Dendritic cell treated with granulocyte-macrophage colony-stimulating factor and Interleukin-4, amounts not matched to agents 40 ng/mL and 50 ng/mL, for 4 days (primary cell): ENCODE measurements at regions not wholly inside any gene's neighbourhood (a gene's known extent, or its start where the extent isn't known, plus 50 kb on each side); places are given as distances from the start of the nearest gene placed in this dataset.
"Not testable (repeated sequence)": the region's sequence is repeated elsewhere in the genome, so short reads cannot be mapped to it uniquely, and the experiment has no call there.

Experiments
- H3K27ac Mint-ChIP-seq: one replicate; pipeline ENCODE4 v1.8.0; 2022; ENCODE audit warnings: mild to moderate bottlenecking, mixed read lengths
- H3K27me3 Mint-ChIP-seq: one replicate; pipeline ENCODE4 v1.8.0; 2022; ENCODE audit warnings: mild to moderate bottlenecking, mixed read lengths
- H3K36me3 Mint-ChIP-seq: one replicate; pipeline ENCODE4 v1.8.0; 2022; ENCODE audit warnings: low read depth, mixed read lengths
- H3K4me1 Mint-ChIP-seq: one replicate; pipeline ENCODE4 v1.8.0; 2022; ENCODE audit warnings: low read depth, mixed read lengths
- H3K4me3 Mint-ChIP-seq: one replicate; pipeline ENCODE4 v1.8.0; 2022; ENCODE audit warnings: mild to moderate bottlenecking, moderate library complexity, mixed read lengths
- H3K9me3 Mint-ChIP-seq: one replicate; pipeline ENCODE4 v1.8.0; 2022; ENCODE audit warnings: mixed read lengths
- intact Hi-C: fragments of 100-400 bp; cut with micrococcal nuclease; formaldehyde crosslinking; loops from one replicate; pipeline ENCODE4 v1.15.0; 2022

DNA sequence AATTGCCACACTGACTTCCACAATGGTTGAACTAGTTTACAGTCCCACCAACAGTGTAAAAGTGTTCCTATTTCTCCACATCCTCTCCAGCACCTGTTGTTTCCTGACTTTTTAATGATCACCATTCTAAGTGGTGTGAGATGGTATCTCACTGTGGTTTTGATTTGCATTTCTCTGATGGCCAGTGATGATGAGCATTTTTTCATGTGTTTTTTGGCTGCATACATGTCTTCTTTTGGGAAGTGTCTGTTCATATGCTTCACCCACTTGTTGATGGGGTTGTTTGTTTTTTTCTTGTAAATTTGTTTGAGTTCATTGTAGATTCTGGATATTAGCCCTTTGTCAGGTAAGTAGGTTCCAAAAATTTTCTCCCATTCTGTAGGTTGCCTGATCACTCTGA lies 148.5 kb upstream of the ACTBL2 start:
- H3K4me1 Mint-ChIP-seq, H3K27ac Mint-ChIP-seq, H3K4me3 Mint-ChIP-seq, intact Hi-C loops, H3K36me3 Mint-ChIP-seq, H3K27me3 Mint-ChIP-seq, H3K9me3 Mint-ChIP-seq: not testable (repeated sequence)

DNA sequence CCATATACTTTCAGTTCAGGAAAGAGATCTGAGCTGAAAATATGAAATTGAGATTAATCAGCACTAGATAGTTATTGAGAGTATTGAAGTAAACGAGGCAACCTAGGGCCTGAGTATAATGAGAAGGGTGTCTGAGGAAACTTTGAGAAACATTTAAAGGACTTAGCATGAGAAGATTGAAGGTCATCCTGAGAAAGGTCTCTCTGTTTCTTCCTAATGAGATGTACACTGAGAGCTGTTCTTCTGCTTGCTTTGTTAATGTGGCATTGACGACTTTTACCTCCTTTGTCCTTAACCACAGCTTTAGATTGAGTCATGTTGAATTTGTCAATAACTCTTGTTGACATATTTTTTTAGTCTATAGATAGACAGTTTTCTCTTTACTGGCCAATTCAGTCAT lies 145.1 kb upstream of the ACTBL2 start:
- H3K27ac Mint-ChIP-seq: no peak overlapping the region
- no peaks in the 10 kb centered on the region for H3K4me1 Mint-ChIP-seq
- H3K4me3 Mint-ChIP-seq: no peak overlapping the region
- intact Hi-C loops: no loop called here
- no peaks in the 10 kb centered on the region for H3K27me3 Mint-ChIP-seq
- H3K36me3 Mint-ChIP-seq: no peaks in the 10 kb centered on the region
- no peaks in the 10 kb centered on the region for H3K9me3 Mint-ChIP-seq

DNA sequence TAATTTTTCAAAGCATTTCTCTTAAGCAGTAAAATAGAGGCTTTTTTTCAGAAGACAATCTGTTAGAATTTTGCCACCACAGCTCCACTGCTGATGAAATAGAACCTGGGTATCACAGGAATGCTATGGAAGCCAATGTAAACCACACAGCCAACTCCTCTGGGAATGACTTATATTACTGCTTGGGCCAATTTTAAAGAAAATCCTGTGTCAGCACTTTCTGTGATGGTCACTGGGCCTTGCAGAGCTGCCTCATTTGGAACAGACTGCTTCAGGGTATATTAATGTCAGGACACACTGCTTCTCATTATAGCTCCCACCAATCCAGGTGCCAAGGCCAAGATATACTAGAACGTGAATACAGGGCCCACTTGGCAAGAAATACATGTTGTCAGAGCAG lies 144.1 kb upstream of the ACTBL2 start:
- Mint-ChIP-seq H3K4me3 (no peak overlapping the region), H3K27ac (no peak overlapping the region), H3K4me1 (no peaks in the 10 kb centered on the region), H3K9me3 (no peaks in the 10 kb centered on the region), H3K27me3 (no peaks in the 10 kb centered on the region), H3K36me3 (no peaks in the 10 kb centered on the region)
- intact Hi-C loops: no loop called here

DNA sequence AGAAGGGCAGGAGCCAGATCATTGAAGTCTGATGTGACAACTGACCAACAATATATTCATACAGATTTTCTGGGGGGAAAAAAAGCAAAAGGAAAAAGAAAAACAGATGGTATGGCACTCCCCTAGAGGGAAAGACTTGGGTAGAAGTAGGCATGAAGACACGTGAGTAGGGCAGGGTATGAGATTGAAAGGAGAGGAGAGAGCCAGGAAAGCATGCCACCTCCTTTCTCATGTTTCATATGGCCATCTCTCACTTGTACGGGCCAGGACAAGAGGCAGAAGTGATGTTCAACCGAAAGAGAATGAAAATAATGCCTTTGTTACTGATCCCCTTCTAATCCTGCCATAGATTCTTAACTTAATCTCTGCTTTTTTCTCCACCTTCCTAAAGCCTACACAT lies 139.0 kb upstream of the ACTBL2 start:
- intact Hi-C loops: no loop called here
- Mint-ChIP-seq H3K27ac (no peak overlapping the region), H3K4me1 (no peaks in the 10 kb centered on the region), H3K27me3 (no peaks in the 10 kb centered on the region), H3K9me3 (peaks cover 9% of the 10 kb centered on the region), H3K4me3 (no peak overlapping the region), H3K36me3 (no peaks in the 10 kb centered on the region)

DNA sequence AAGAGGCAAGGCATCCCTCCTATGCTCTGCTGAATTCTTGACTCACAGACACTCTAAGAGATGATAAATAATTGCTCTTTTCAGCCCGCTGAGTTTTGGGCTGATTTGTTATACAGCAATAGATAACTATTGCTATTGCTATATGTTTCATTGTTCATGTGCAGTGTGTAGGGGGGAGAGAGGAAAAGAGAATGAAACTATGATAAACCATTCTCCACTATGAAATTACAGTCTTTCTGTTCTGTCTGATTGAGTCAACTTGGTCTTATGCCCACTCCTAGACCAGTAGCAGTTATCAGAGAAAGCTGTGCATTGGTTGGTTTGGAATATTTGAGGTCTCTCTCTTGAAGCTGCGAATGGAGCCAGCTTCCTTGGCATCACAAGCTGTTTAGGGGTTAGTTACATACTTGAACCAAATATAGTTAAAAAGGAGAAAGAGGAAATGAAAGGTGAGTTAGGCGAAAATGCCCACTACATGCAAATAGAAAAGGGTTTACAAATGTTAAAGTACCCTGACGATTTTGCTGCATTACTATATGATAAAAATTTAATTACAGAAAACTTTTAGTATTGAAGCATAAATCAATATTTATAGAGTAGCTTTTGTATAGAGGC lies 136.3 kb upstream of the ACTBL2 start:
- Mint-ChIP-seq H3K9me3 (peaks cover 9% of the 10 kb centered on the region), H3K27ac (no peak overlapping the region), H3K27me3 (no peaks in the 10 kb centered on the region), H3K4me1 (no peaks in the 10 kb centered on the region), H3K36me3 (no peaks in the 10 kb centered on the region), H3K4me3 (no peak overlapping the region)
- intact Hi-C loops: no loop called here

DNA sequence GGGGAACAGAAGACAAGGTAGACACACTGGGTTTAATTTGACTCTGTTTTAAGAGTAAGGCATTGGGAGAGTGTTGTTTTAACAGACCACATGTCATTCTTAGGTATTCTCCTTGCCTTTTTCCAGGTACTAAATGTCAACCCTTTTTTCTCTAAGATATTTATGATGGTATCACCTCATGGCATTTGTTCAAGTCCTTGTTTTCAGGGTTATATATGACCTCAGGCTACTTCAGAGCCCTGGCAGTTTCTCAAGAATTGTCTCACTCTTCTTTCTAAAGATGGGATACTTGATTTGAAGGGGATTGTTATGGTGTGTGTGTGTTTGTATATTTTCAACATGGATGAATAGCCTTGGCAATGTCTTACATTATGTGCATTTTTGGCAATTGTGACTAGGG lies 131.1 kb upstream of the ACTBL2 start:
- Mint-ChIP-seq H3K27me3 (no peaks in the 10 kb centered on the region), H3K4me1 (no peaks in the 10 kb centered on the region), H3K36me3 (no peaks in the 10 kb centered on the region), H3K4me3 (no peak overlapping the region), H3K27ac (no peak overlapping the region), H3K9me3 (peaks cover 2% of the 10 kb centered on the region)
- intact Hi-C loops: no loop called here

DNA sequence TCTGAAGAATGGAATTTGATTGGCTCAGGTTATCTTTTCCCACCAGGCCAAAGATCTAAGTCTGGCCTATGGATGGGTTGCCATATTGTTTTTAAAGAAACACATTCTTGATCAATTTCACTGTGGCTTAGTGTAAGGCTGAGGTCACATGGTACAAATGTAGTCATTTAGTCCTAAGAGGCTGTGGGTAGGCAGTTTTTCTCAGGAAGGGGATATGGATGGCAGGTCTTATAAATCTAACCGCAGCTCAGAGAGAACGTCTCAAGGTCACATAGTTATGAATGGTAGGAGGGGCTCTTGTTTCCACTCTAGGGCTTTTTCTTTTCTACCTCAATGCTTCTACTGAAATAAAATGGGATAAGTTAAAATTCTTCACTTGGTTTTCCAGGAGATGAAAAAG lies 128.6 kb upstream of the ACTBL2 start:
- no peak overlapping the region for H3K4me3 Mint-ChIP-seq

DNA sequence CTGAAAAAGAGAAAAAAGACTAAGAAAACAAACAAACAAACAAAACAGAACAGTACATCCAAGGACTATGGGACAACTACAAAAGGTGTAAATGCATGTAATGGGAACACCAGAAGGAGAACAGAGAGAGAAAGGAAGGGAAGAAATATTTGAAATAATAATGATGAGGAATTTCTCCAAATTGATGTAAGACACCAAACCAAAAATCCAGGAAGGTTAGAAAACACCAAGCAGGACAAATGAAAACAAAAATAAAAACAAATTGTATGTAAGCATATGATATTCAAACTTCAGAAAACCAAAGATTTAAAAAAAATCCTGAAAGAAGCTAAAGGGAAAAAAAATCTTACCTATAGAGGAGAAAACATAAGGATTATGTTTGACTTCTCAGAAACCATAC lies 125.9 kb upstream of the ACTBL2 start:
- no peaks in the 10 kb centered on the region for H3K36me3 Mint-ChIP-seq
- no peaks in the 10 kb centered on the region for H3K27me3 Mint-ChIP-seq
- no peaks in the 10 kb centered on the region for H3K9me3 Mint-ChIP-seq
- no peak overlapping the region for H3K4me3 Mint-ChIP-seq
- intact Hi-C loops: no loop called here
- H3K4me1 Mint-ChIP-seq: no peaks in the 10 kb centered on the region
- H3K27ac Mint-ChIP-seq: no peak overlapping the region

More for the DNA sequence above, 128.6 kb upstream of the ACTBL2 start:
- no peaks in the 10 kb centered on the region for H3K4me1 Mint-ChIP-seq
- no peaks in the 10 kb centered on the region for H3K9me3 Mint-ChIP-seq
- H3K36me3 Mint-ChIP-seq: no peaks in the 10 kb centered on the region
- no peaks in the 10 kb centered on the region for H3K27me3 Mint-ChIP-seq
- H3K27ac Mint-ChIP-seq: no peak overlapping the region
- intact Hi-C loops: no loop called here

DNA sequence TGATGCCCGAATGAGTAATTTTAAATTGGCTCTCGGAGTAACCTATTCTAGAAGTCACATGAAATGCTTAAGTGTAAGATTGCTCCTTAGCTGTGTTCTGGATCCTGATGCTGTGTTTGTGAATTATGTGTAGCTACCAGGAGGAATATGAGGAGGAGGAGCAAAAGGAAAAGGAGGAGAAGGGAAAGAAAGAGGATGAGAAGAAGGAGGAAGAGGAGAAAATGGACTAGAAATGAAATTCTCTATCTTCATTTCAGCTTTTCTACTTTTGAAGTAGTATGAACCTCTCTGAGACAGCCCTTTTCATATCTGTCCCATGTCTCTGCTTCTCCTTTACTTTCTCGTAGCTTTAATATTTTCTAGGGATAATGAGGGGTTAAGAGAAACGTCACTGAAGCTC lies 119.4 kb upstream of the ACTBL2 start:
- no peaks in the 10 kb centered on the region for H3K36me3 Mint-ChIP-seq
- H3K27me3 Mint-ChIP-seq: no peaks in the 10 kb centered on the region
- no peak overlapping the region for H3K4me3 Mint-ChIP-seq
- no peaks in the 10 kb centered on the region for H3K9me3 Mint-ChIP-seq
- H3K4me1 Mint-ChIP-seq: no peaks in the 10 kb centered on the region
- H3K27ac Mint-ChIP-seq: no peak overlapping the region
- intact Hi-C loops: no loop called here

DNA sequence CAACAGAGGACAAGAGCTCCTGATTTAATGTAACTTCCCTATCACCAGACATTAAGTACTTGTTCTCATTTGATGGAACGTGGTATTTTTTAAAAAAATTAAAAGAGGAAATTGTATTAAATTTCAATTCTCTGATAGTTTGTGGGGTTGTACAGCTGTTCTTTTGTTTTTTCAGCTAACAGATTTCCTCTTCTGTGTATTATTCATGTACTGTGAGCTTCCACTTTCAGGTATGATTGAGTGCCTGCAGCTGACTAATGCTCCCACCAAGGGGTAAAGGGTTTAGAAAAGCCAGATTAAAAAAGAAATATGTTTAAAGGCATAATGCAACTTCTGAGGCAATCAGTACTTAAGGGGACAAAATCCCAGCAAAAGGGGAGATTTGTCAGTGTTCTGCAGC lies 117.7 kb upstream of the ACTBL2 start:
- Mint-ChIP-seq H3K9me3 (no peaks in the 10 kb centered on the region), H3K36me3 (no peaks in the 10 kb centered on the region)

DNA sequence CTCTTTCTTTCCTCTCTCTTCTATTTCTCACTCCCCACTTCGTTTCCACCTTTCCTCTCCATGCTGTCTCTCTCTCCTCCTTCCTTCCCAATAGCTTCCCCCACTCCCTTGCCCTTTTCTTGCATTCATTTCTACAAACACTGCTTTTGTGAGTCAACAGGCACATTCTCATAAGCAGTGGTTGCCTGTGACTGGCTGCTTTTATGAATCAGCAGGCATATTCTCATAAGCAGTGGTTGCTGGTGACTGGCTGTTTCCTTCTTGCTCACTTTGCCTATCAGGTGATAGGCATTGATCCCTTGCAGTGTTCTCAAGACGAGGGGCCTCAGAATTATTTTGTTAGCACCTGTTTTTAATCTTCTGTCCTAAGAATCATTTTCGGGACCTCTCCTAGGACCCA lies 116.1 kb upstream of the ACTBL2 start:
- Mint-ChIP-seq H3K4me3 (no peak overlapping the region), H3K27ac (no peak overlapping the region), H3K36me3 (no peaks in the 10 kb centered on the region), H3K4me1 (no peaks in the 10 kb centered on the region), H3K27me3 (no peaks in the 10 kb centered on the region), H3K9me3 (no peaks in the 10 kb centered on the region)
- intact Hi-C loops: no loop called here

More for the DNA sequence above, 117.7 kb upstream of the ACTBL2 start:
- no peaks in the 10 kb centered on the region for H3K4me1 Mint-ChIP-seq
- no peak overlapping the region for H3K27ac Mint-ChIP-seq
- no peak overlapping the region for H3K4me3 Mint-ChIP-seq
- H3K27me3 Mint-ChIP-seq: no peaks in the 10 kb centered on the region
- intact Hi-C loops: no loop called here

DNA sequence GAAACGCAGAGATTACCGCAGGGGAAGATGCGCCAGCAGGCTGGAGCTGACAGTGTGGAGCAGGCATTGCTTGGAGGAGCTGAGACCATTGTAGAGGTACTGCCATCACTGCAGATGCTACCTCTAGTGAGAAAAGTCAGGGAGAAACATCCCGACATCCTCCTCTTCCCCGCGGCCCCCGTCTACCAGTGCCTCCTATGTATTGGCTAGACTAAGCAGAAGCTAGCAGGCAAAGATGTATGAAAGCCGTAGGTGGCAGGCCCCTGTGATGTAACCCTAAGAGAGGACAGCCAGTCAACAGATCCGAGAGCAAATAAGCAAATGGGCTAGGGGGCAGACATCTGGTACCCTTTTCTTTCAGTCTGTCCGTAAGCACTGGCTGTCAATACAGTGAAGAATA lies 115.5 kb upstream of the ACTBL2 start:
- no peak overlapping the region for H3K4me3 Mint-ChIP-seq
- no peaks in the 10 kb centered on the region for H3K4me1 Mint-ChIP-seq
- no peaks in the 10 kb centered on the region for H3K36me3 Mint-ChIP-seq
- no peaks in the 10 kb centered on the region for H3K9me3 Mint-ChIP-seq
- no peak overlapping the region for H3K27ac Mint-ChIP-seq
- intact Hi-C loops: no loop called here
- H3K27me3 Mint-ChIP-seq: no peaks in the 10 kb centered on the region

DNA sequence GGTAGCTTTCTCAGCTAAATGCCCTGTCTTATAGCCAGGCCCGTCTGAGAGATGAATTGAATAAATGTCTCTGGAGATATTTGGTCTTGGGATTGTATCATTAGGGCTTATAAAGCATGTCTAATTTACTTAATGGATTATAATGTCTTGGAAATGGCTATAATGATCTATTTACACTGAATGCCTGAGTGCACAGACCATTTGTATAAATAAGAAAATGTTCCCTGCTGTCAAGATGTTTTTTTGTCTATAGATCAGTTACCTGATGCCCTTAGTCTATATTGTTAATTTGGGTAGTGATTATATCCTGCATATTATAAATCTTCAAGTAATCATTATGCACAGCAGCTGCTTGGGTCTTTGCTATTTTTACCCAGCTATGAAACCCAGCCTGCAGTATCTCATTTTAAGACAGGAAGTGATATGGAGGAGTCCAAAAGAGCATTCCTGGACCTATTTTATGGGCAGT lies 112.9 kb upstream of the ACTBL2 start:
- Mint-ChIP-seq H3K36me3 (no peaks in the 10 kb centered on the region), H3K27me3 (no peaks in the 10 kb centered on the region), H3K27ac (no peak overlapping the region), H3K9me3 (no peaks in the 10 kb centered on the region), H3K4me3 (no peak overlapping the region), H3K4me1 (no peaks in the 10 kb centered on the region)
- intact Hi-C loops: no loop called here

DNA sequence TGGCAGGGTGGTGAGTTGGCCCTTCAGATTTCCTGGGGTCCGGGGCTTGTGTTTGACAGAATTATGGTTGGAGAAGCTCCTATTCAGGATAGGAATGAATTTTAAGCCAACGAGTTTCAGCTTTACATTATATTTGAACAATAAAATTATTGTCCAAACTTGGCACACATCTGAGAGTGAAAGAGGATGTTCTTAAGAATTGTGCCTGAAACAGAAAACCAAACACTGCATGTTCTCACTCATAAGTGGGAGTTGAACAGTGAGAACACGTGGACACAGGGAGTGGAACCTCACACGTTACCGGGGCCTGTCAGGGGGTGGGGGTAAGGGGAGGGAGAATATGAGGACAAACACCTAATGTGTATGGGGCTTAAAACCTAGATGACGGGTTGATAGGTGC lies 111.8 kb upstream of the ACTBL2 start:
- no peak overlapping the region for H3K4me3 Mint-ChIP-seq
- no peaks in the 10 kb centered on the region for H3K4me1 Mint-ChIP-seq
- intact Hi-C loops: no loop called here
- H3K36me3 Mint-ChIP-seq: no peaks in the 10 kb centered on the region
- no peaks in the 10 kb centered on the region for H3K27me3 Mint-ChIP-seq
- H3K9me3 Mint-ChIP-seq: no peaks in the 10 kb centered on the region
- no peak overlapping the region for H3K27ac Mint-ChIP-seq

DNA sequence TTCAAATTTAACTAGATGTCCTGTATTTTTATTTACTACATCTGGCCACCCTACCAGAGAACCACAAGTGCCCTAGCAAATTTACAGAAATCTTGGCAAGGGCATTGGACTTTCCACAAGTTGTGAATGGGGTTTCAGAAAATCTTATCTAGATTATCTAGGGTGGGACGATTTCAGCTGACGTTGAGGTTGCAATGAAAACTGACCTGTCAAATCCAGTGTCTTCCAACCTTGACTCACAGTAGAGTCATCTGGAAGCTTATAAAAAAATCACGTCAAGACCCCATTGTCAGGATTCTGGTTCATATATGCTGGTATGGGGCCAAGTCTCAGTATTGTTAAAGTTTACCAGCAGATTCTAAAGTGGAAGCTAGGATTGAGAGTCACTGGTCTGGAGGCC lies 109.6 kb upstream of the ACTBL2 start:
- intact Hi-C loops: no loop called here
- H3K27me3 Mint-ChIP-seq: no peaks in the 10 kb centered on the region
- H3K4me1 Mint-ChIP-seq: no peaks in the 10 kb centered on the region
- H3K4me3 Mint-ChIP-seq: no peak overlapping the region
- H3K27ac Mint-ChIP-seq: no peak overlapping the region
- H3K9me3 Mint-ChIP-seq: peaks cover 5% of the 10 kb centered on the region
- H3K36me3 Mint-ChIP-seq: no peaks in the 10 kb centered on the region
